DOHH2 (cell line): ENCODE measurements at regions not wholly inside any gene's neighbourhood (a gene's known extent, or its start where the extent isn't known, plus 50 kb on each side); places are given as distances from the start of the nearest gene placed in this dataset.
"Not testable (repeated sequence)": the region's sequence is repeated elsewhere in the genome, so short reads cannot be mapped to it uniquely, and the experiment has no call there.

ENCODE experiments used
- CTCF ChIP-seq: fragments of 200-600 bp; sonication (generic); IDR thresholded peaks from one replicate; pipeline ENCODE4 v1.5.1; 2014; ENCODE audit warnings: antibody characterized with exemption, mild to moderate bottlenecking, low read depth, low read length; ENCODE audit not compliant: poor library complexity, severe bottlenecking
- EZH2phosphoT487 ChIP-seq: fragments of 200-600 bp; sonication (generic); IDR thresholded peaks from 2 replicates; pipeline ENCODE4 v1.6.1; 2017; ENCODE audit warnings: borderline replicate concordance, mild to moderate bottlenecking, antibody characterized with exemption, low read length, moderate library complexity, mixed read lengths

DNA sequence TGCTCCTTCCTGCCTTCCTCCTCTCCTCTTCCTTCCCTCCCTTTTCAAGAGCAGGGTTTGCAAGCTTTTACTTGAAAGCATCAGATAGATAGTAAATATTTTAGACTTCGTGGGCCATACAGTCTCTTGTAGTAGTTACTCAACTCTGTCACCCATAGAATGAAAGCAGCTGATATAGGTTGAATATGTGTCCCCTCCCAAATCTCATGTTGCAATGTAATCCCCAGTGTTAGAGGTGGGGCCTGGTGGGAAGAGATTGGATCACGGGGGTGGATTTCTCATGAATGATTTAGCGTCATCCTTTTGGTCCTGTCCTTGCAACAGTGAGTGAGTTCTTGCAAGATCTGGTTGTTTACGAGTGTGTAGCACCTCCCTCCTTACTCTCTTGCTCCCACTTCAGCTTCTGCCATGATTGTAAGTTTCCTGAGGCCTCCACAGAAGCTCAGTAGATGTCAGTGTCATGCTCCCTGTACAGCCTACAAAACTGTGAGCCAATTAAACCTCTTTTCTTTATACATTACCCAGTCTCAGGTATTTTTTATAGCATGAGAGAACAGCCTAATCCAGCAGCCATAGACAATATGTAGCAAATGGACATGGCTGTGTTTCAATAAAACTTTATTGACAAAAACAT is 124.7 kb downstream of the ART5 start:
- not testable (repeated sequence) for TF ChIP-seq CTCF, EZH2phosphoT487
